OCI-LY7 (cell line): ENCODE measurements at regions not wholly inside any gene's neighbourhood (a gene's known extent, or its start where the extent isn't known, plus 50 kb on each side); places are given as distances from the start of the nearest gene placed in this dataset.

Experiments used
- BruUV-seq: library from RNA; stranded (reverse); fragments of 400-500 nt; replicated peaks from 2 replicates; lab custom pipeline; 2021; lab: Mats Ljungman, UMichigan
- CTCF ChIA-PET: fragments of 300-600 bp; sonication (Branson Sonifier 250); formaldehyde crosslinking; loops from one replicate; lab custom pipeline; 2022; ENCODE audit warnings: antibody characterized with exemption; ENCODE audit not compliant: unreplicated experiment; lab: Charles Lee
- POLR2A ChIA-PET: fragments of 300-600 bp; sonication (Branson Sonifier 250); formaldehyde crosslinking; loops from one replicate; lab custom pipeline; 2022; ENCODE audit warnings: antibody characterized with exemption; lab: Charles Lee
- DNase-seq: peaks from one replicate; pipeline ENCODE4 v3.0.0-alpha.2; 2015; ENCODE audit warnings: low spot score
- H2AFZ ChIP-seq: fragments of 200-600 bp; sonication (generic), shearing (Covaris generic); 2 replicates; pipeline ENCODE4 v1.6.1; 2014; ENCODE audit warnings: mild to moderate bottlenecking, antibody characterized with exemption, low read length, moderate library complexity
- H3K27ac ChIP-seq: fragments of 200-600 bp; sonication (generic); 2 replicates; pipeline ENCODE4 v1.5.1; 2014; ENCODE audit warnings: mixed run types, low read depth, mild to moderate bottlenecking, moderate library complexity, low read length, inconsistent platforms; ENCODE audit not compliant: poor library complexity, severe bottlenecking
- H3K36me3 ChIP-seq: fragments of 200-600 bp; sonication (generic); 2 replicates; pipeline ENCODE4 v1.6.1; 2014; ENCODE audit warnings: mild to moderate bottlenecking, antibody characterized with exemption, low read length, moderate library complexity, mixed read lengths; ENCODE audit not compliant: insufficient read depth
- H3K4me1 ChIP-seq: fragments of 200-600 bp; sonication (generic); 2 replicates; pipeline ENCODE4 v1.5.1; 2014; ENCODE audit warnings: mild to moderate bottlenecking, low read length; ENCODE audit not compliant: insufficient read depth, poor library complexity, severe bottlenecking
- H3K4me2 ChIP-seq: fragments of 200-600 bp; sonication (generic); 2 replicates; pipeline ENCODE4 v1.6.1; 2014; ENCODE audit warnings: mild to moderate bottlenecking, low read length
- H3K4me3 ChIP-seq: fragments of 200-600 bp; sonication (generic); 2 replicates; pipeline ENCODE4 v1.5.1; 2014; ENCODE audit warnings: mild to moderate bottlenecking, low read depth, low read length; ENCODE audit not compliant: poor library complexity, severe bottlenecking
- H3K79me2 ChIP-seq: fragments of 200-600 bp; sonication (generic); 2 replicates; pipeline ENCODE4 v1.6.1; 2016; ENCODE audit warnings: low read depth, mild to moderate bottlenecking, low read length, moderate library complexity, mixed read lengths; ENCODE audit not compliant: insufficient read depth
- H3K9me2 ChIP-seq: fragments of 200-600 bp; sonication (generic); 2 replicates; pipeline ENCODE4 v1.6.1; 2016; ENCODE audit warnings: mild to moderate bottlenecking, low read length, mixed read lengths; ENCODE audit not compliant: insufficient read depth
- H3K9me3 ChIP-seq: fragments of 200-600 bp; sonication (generic); 2 replicates; pipeline ENCODE4 v1.6.1; 2014; ENCODE audit warnings: mild to moderate bottlenecking, mixed run types, low read length, mixed read lengths
- H4K20me1 ChIP-seq: fragments of 200-600 bp; sonication (generic); 2 replicates; pipeline ENCODE4 v1.6.1; 2014; ENCODE audit warnings: mild to moderate bottlenecking, antibody characterized with exemption, low read length, moderate library complexity, mixed read lengths; ENCODE audit not compliant: insufficient read depth
- CTCF ChIP-seq: fragments of 200-600 bp; sonication (generic); conservative IDR thresholded peaks from 2 replicates; pipeline ENCODE4 v1.5.1; 2014; ENCODE audit warnings: mild to moderate bottlenecking, antibody characterized with exemption, low read length, moderate library complexity, mixed read lengths
- EZH2phosphoT487 ChIP-seq: fragments of 200-600 bp; sonication (generic); IDR thresholded peaks from 2 replicates; pipeline ENCODE4 v1.6.1; 2018; ENCODE audit warnings: low read depth, borderline replicate concordance, mild to moderate bottlenecking, mixed run types, antibody characterized with exemption, low read length, moderate library complexity, mixed read lengths
- intact Hi-C: fragments of 100-400 bp; cut with micrococcal nuclease; formaldehyde crosslinking; loops from one replicate; pipeline ENCODE4 v1.10.0; 2022; ENCODE audit not compliant: unreplicated experiment

GRCh38 chr6:25038300-25038699 is 102.5 kb upstream of the RIPOR2 start:
- Histone ChIP-seq H3K4me2 (peak overlapping the region; percentile 76), H3K79me2 (peaks cover 41% of the 10 kb centered on the region; the same call in 1 of the 2 replicates), H4K20me1 (no peaks in the 10 kb centered on the region), H3K36me3 (peaks cover 8% of the 10 kb centered on the region), H3K4me3 (peak overlapping the region; percentile 68), H3K9me3 (peaks cover 9% of the 10 kb centered on the region; the same call in 1 of the 2 replicates), H2AFZ (peak overlapping the region; percentile 27; the same call in 1 of the 2 replicates), H3K27ac (no peak overlapping the region), H3K9me2 (no peaks in the 10 kb centered on the region), H3K4me1 (peaks cover 87% of the 10 kb centered on the region)
- no TSS peak for BruUV-seq
- intact Hi-C loops = no loop called here
- TF ChIP-seq CTCF = no peak
- TF ChIP-seq EZH2phosphoT487 = no peak
- no peak for DNase-seq
- POLR2A ChIA-PET = interaction anchor here (2.6 to 3.3 kb wide), 2 partner anchors 11 to 12 kb away, joined by 5 to 11 read pairs; no protein-coding TSS in a partner anchor
- CTCF ChIA-PET = no interaction called here

- POLR2A ChIA-PET = interaction anchor here (1.0 to 3.3 kb wide), 3 partner anchors 10 to 51 kb away, joined by 4 to 11 read pairs (median 5); no protein-coding TSS in a partner anchor
- DNase-seq = peak; percentile 69
- no TSS peak for BruUV-seq
Observed at GRCh38 chr6:25038999-25039398, 103.2 kb upstream of the RIPOR2 start.

More at GRCh38 chr6:25038999-25039398, 103.2 kb upstream of the RIPOR2 start:
- H3K9me2 ChIP-seq = no peaks in the 10 kb centered on the region
- CTCF ChIA-PET = no interaction called here
- no peaks in the 10 kb centered on the region for H4K20me1 ChIP-seq
- intact Hi-C loops = no loop called here
- peaks cover 9% of the 10 kb centered on the region; the same call in 1 of the 2 replicates for H3K9me3 ChIP-seq
- H3K27ac ChIP-seq = peak overlapping the region; percentile 48
- H3K36me3 ChIP-seq = peaks cover 8% of the 10 kb centered on the region
- H3K79me2 ChIP-seq = peaks cover 35% of the 10 kb centered on the region; the same call in 1 of the 2 replicates
- TF ChIP-seq CTCF (no peak), EZH2phosphoT487 (no peak)
- peak overlapping the region; percentile 68 for H3K4me3 ChIP-seq
- peak overlapping the region; percentile 27; the same call in 1 of the 2 replicates for H2AFZ ChIP-seq
- H3K4me1 ChIP-seq = peaks cover 88% of the 10 kb centered on the region
- peak overlapping the region; percentile 76 for H3K4me2 ChIP-seq
